ENCODE measurements at regions not wholly inside any gene's neighbourhood (a gene's known extent, or its start where the extent isn't known, plus 50 kb on each side); places are given as distances from the start of the nearest gene placed in this dataset.

DNA sequence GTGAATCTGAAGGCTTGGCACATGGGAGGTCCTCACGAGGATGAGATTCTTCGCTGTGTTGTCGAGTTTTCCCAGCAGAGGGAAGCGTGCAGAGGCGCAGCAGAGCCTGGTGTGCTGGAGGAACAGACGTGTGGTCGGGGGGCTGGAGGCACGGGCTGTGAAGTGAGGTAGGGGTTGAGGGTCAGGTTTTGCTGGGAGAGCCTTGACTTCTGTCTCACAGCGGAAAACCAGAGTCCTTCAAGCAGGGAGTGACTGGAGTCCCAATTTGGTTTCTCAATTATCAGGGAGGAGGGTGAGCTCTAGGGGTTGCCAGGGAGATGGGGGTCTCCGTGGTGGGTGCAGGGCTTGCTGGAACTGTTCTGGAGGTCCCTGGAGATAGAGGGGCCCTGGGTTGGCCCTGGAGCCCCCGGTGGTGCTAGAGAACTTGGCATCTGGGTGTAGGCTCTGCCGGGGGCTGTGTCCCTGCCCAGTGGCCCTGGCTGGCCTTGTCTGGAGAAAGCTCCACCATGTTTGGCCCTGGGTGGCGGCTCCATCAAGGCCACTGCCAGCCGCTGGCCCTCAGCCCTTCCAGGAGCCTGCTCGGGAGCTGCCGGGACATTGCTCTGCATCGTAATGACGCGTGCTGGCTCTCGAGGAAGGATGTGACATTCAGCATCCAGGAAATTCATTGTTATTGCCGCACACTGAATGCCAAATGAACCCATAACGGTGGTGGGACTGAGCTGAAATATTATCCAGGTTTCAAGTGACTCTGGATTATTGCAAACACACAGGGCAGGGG is 215.7 kb downstream of the KIF26A start:
- TF ChIP-seq, protein P1, sequence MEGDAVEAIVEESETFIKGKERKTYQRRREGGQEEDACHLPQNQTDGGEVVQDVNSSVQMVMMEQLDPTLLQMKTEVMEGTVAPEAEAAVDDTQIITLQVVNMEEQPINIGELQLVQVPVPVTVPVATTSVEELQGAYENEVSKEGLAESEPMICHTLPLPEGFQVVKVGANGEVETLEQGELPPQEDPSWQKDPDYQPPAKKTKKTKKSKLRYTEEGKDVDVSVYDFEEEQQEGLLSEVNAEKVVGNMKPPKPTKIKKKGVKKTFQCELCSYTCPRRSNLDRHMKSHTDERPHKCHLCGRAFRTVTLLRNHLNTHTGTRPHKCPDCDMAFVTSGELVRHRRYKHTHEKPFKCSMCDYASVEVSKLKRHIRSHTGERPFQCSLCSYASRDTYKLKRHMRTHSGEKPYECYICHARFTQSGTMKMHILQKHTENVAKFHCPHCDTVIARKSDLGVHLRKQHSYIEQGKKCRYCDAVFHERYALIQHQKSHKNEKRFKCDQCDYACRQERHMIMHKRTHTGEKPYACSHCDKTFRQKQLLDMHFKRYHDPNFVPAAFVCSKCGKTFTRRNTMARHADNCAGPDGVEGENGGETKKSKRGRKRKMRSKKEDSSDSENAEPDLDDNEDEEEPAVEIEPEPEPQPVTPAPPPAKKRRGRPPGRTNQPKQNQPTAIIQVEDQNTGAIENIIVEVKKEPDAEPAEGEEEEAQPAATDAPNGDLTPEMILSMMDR (IDR thresholded peaks at IDR 0.05), result no peak
- intact Hi-C loops (cut with DNase I, micrococcal nuclease), result no loop called here
- no peaks in the 10 kb centered on the region for H3K36me3 ChIP-seq (ENCODE audit: low read depth)
- no peak overlapping the region for H3K4me3 ChIP-seq
- H3K9me3 ChIP-seq, result no peaks in the 10 kb centered on the region
- H3K4me1 ChIP-seq (ENCODE audit: low read depth), result no peaks in the 10 kb centered on the region
- peak in 2 of 3 donors; percentile 16 to 21 for DNase-seq
- ATAC-seq, result no peak

DNA sequence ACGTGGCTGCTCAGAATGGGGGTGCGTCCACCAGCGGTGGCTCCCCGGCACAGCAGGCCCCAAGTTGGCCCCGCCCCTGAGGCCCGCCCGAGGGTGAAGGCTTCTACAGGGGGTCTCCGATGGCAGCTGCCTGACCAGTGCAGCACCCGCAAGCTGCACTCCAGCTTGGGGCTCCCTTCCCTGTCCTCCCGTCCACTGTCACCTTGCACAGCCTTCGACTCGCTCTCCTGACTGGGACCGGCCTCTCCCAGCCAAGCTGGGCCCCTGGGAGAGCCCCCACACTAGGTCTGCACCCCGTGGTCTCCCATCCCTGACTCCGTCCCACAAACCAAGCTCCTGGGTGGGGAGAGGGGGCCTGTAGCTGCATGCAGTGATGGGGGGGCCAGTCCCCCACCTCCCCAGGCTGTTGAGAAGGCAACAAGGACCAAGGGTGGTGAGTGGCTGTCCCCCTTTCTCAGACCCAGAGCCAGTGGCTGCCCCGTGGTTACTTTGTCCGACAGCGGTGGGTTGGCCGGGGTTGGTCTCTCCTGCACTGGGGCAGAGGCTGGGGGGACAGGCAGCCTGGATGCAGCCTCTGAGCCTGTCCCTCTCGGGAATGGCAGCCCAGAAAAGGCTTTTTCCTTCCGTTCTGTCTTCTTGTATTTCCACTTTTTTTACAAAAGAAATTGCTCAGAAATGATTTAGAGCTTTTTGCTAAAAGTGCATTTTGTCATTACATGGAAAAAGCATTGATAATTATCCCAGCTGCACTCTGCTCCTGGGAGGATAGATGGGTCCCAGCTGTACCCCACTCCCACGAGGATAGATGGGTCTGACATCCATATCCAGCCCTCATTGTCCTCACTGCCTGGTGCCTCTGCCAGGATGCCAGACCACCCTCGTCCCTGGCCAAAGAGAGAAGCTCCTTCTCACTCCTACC is 217.0 kb downstream of the KIF26A start:
- Histone ChIP-seq H3K4me1 (ENCODE audit: low read depth) (no peaks in the 10 kb centered on the region), H3K4me3 (no peak overlapping the region), H3K9me3 (no peaks in the 10 kb centered on the region), H3K36me3 (ENCODE audit: low read depth) (no peaks in the 10 kb centered on the region)
- intact Hi-C loops (cut with DNase I, micrococcal nuclease), result no loop called here
- no peak for ATAC-seq
- DNase-seq, result peak in 2 of 3 donors; percentile 11 to 36
- TF ChIP-seq, protein P1 (IDR thresholded peaks at IDR 0.05), result no peak

DNA sequence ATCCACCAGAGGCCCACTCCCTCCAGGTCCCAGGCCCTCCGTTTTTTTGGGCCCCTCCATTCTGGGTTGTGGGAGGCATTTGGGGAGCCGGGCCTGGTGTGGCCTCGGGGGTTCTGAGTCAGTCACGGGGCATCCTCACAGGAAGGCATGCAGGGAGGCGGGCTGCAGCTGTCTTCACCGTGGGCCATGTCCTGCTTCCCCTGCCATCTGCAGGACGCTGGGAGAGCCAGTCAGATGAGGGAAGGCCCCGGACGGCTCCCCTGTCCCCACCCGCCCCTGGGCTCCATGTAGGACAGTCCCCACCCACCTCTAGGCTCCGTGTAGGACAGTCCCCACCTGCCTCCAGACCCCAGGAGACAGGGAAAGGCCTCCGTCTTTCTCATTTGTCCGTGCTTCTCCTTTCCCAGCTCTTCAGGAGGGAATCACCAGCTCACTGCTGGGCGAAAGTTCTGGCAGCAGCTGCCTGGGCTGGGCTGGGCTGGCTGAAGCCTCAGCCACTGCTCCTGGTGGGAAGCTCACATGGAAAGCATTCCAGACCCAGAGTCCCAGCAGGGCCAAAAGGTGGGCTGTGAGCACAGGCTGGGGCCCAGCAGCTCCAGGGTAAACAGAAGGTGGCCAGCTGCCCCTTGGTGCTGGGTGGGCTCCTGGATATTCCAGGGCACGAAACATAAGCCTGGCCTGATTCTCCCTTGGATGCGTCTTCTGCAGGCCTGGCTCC is 217.8 kb downstream of the KIF26A start:
- DNase-seq (no peak), ATAC-seq (no peak)
- Histone ChIP-seq H3K4me1 (ENCODE audit: low read depth) (no peaks in the 10 kb centered on the region), H3K4me3 (no peak overlapping the region), H3K36me3 (ENCODE audit: low read depth) (no peaks in the 10 kb centered on the region), H3K9me3 (no peaks in the 10 kb centered on the region)
- intact Hi-C loops (cut with DNase I, micrococcal nuclease), result no loop called here
- TF ChIP-seq, protein P1 (IDR thresholded peaks at IDR 0.05), result no peak

DNA sequence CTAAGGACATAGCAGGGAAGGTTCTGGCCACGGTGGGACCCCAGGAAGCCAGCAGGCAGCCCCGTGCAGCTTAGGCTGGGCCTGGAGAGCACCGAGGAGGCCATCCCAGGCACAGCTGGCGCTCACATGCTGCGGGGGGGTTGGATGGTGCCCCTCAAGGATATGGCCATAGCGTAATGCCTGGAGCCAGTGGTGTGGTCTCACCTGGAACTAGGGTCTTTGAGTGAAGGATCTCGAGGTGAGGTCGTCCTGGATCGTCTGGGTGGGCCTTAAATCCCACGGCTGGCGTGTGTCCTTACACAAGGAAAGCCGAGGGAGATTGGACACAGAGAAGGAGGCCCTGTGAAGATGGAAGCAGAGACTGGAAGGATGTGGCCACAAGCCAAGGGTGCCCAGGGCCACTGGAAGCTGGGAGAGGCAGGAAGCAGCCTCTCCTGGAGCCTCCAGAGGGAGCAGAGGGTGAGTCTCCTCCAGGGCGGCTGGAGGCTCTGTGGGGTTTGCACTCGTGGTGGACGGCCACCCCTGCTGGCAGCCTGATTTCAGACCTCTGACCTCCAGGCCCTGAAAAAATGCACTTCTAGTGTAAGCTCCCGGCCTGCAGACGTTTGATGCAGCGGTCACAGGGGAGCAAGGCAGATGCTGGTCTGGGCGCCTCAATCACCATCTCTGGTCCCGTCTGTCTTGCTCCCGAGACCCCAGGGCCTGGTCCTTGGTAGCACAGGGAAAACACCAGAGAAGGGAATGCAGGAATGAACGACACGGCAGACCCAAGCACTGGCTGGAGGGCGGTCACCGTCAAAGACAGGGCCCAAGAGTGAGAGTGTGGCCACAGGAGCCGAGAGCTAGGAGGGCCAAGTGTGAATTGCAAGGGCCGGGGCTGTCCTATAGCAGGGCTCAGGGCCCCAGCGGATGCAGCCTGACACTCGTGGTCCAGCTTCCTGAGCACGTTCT is 218.6 kb downstream of the KIF26A start:
- Histone ChIP-seq H3K36me3 (ENCODE audit: low read depth) (no peaks in the 10 kb centered on the region), H3K4me3 (no peak overlapping the region), H3K4me1 (ENCODE audit: low read depth) (no peaks in the 10 kb centered on the region), H3K9me3 (no peaks in the 10 kb centered on the region)
- ATAC-seq, result no peak
- TF ChIP-seq, protein P1 (IDR thresholded peaks at IDR 0.05), result no peak
- DNase-seq, result no peak
- intact Hi-C loops (cut with DNase I, micrococcal nuclease), result no loop called here

All from mucosa of descending colon (tissue), 3 donors.